SKM-1 treated with dmso at 0.1 percent for 144 hours (cell line): ENCODE measurements at regions not wholly inside any gene's neighbourhood (a gene's known extent, or its start where the extent isn't known, plus 50 kb on each side); places are given as distances from the start of the nearest gene placed in this dataset.

ENCODE experiments used
- DNase-seq: peaks from one replicate; lab custom pipeline; 2025; ENCODE audit not compliant: unreplicated experiment; lab: John Stamatoyannopoulos, UW

GRCh38 chr6:208938-209337 lies 83.3 kb upstream of the DUSP22 start:
- peak; percentile 19 for DNase-seq

GRCh38 chr6:209432-210103 lies 82.7 kb upstream of the DUSP22 start:
- DNase-seq: no peak

- no peak for DNase-seq
Measured at GRCh38 chr6:210104-210456, 82.2 kb upstream of the DUSP22 start.

- DNase-seq: no peak
Measured at GRCh38 chr6:210778-211374, 81.4 kb upstream of the DUSP22 start.

DNA sequence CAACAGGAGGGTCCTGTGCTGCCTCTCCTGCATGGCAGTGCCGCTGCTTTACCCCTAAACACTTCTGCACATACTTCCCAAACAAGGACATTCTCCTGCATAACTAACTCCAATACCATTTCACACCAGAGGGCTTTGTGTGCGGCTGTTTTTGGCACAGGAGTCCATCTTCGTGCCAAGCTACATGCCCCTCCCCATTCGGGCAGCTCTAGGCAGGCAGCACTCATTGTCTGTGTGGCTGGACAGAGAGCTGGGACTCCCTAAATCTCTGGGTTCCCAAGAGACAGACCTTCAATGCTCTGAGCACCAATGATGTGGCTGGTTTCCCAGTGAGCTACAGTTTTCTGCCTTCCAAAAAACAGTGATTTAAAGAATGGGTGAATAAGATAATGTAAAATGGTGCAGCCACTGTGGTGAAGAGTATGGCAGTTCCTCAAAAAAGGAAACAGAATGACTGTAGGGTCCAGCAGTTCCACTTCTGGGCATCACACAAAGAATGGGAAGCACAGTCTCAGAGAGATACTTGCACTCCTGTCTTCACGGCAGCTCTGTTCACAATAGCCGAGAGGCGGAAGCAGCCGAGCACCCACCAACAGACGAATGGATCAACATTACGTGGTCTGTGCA lies 80.3 kb upstream of the DUSP22 start:
- no peak for DNase-seq

GRCh38 chr6:213284-213683 lies 79.0 kb upstream of the DUSP22 start:
- DNase-seq: no peak

DNA sequence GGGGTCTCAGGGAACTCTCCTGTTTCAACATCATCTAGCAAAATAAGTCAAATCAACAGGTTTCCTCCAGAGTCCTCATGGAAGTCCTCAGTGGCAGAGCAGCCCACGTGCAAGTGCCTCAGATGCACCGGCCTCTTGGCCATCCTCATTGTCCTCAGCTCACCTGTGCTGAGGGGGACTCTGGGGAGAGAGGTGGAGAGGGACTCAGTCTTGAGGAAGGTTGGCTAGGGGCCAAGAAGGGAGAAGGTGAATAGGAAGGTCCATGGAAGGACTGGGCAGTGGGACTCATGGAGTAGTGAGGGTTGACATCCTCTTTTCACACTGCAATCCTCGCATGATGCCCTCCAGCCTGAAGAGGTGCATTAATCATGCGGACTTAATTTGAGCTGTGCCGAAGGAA lies 77.9 kb upstream of the DUSP22 start:
- no peak for DNase-seq

DNA sequence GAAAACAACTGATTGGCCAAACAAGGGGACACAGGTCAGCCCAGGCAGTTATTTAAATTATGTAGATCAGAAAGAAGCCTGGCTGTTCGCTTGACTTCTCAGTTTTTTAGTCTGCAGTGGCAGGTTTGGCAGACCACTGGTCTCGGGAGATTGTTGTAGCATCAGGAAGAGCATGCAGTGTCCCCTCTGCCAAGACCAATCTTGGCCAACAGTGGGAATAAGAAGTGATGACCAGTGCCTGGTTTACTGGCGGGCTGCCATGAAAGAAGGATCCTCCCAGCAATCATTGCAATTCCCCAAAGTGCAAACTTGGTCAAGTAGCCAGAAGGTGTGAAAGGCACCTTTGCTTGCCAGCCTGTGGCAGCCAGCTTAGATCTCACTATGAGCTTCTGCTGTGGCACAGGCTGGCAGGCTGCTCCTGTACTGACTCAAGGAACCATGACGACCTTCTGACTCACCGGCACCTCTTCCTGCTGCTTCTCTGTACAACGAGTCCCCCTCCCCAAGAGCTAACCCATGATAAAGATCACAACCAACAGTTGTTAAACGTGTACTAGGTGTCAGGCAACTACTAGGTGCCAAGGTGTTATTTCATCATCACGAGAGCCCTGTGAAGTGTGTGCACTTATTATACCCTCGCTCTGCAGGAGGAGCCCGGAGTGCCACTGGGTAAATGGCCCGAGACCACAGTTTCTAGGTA lies 76.8 kb upstream of the DUSP22 start:
- no peak for DNase-seq

DNA sequence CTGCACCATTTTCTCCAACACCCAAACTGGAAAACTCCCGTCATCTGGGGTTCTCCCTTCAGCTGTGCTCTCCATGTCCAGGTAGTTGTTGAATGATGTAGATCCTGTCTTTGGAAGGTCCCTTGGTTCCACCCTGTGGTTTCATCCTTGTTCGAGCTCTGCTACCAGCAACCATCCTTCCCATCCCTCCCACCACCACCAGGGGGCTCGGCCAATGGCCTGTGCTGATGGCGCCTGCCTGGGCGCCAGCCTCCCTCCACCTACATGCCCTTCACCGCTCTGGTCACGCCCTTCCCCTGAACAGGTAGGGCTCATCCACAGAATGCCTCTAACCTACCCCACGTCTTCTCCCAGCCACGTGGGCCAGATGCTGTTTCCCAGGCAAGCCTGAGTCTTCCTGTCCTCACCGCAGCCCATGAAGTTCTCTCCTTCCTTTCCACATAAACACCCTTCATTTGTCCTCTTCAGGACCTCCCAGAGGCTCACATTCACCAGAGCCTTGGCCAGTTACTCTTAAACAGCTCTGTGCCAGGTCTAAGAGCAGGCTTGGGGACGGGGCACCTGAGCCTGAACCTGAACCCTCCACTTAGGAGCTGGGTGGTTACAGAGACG lies 75.1 kb upstream of the DUSP22 start:
- no peak for DNase-seq

GRCh38 chr6:218153-219018 lies 73.9 kb upstream of the DUSP22 start:
- no peak for DNase-seq

- no peak for DNase-seq
Measured at GRCh38 chr6:219019-219570, 73.2 kb upstream of the DUSP22 start.

DNA sequence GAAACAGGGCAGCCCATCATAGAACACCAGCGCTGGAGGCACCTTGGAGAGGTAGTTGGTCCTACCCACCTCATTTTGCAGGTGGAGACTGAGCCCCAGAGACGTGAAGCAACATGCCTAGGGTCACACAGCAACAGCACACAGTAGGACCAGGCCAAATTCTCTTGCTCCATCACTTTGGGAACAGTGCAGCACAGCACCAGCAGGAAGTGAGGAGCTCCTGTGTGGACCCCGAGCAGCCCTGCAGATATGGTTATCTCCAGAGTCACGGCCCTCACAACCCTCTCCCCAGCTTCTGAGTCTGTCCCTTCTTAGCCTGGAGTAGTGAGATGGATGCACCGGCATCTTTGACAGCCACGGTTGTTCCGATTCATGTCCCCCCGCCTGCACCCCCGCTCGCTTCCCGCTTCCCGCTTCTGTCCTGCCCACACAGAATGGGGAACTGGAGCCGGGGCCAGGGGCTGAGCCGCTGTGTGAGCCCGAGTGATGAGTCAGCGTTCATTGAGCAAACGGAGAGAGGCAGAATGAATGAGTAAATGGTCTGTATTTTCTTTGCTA lies 72.6 kb upstream of the DUSP22 start:
- peak; percentile 87 for DNase-seq

- no peak for DNase-seq
Measured at GRCh38 chr6:220312-220711, 72.0 kb upstream of the DUSP22 start.

DNA sequence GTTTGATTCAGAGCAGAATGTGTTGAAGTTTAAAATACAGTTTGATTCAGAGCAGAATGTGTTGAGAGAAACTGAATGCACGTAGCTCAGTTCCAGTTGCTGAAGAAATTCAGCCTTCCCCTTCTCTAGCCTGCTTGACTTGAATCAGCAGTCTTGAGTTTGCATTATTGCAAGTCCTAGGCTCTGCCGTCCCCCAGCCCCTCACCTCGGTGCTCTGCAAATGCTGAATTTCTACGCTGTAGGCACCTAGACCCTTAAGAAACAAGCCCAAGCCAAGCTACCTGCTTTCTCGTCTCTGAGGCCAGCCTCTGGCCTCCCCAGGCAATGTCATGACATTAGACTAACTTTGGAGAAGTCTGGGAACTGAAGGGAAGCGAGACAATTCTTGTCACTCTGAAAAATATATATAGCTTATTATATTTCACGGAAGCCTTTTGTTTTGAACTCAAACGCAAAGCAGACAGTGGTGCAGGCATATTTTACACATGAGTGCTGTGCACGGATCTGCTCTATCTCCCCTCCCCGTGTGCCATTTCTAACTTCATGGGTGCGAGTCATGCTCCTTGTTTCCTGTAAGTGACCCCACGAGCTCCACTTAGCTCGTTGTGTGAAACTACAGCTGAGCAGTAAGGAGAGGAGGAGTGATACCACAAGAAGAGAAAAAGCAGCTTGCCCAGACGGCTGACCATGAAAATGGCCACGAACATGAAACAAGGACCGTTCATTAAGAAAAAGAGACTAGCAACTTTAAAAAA lies 71.4 kb upstream of the DUSP22 start:
- no peak for DNase-seq

GRCh38 chr6:221531-222349 lies 70.5 kb upstream of the DUSP22 start:
- DNase-seq: no peak

DNA sequence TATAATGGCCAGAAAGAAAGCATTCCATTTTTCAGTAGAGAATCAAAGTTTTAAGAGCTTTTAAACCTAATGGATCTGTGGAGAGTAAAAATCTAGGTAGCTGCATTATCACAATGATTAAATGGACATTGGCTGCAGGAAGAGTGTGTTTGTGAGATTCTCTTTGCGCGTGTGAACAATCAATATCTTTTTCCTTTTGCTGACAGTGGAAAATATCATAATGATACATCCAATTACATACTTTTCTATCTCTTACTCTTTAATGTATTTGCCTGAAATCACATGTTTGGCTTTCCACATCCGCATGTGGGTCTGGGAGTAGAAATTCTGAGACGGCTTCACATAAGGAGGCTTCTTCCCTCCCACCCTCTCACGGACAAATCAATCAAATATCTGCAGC lies 69.8 kb upstream of the DUSP22 start:
- no peak for DNase-seq

GRCh38 chr6:223136-223535 lies 69.2 kb upstream of the DUSP22 start:
- DNase-seq: no peak

DNA sequence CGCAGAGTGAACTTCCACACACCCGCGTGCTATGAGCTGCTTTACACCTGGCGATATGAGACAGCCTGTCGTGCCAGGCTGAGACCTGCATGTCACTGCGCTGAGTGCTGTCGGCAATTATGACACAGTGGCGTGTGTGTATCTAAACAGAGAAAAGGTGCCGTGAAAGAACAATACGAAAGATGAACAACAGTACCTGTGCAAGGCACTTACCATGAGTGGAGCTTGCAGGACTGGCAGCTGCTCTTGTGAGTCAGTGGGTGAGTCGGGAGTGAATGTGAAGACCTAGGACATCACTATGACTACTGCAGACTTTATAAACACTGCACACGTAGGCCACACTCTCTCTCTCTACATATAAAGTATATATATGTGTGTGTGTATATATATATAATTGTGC lies 68.5 kb upstream of the DUSP22 start:
- DNase-seq: no peak

- DNase-seq: no peak
Measured at GRCh38 chr6:224350-224749, 67.9 kb upstream of the DUSP22 start.
